PC-3 (cell line): ENCODE measurements at regions not wholly inside any gene's neighbourhood (a gene's known extent, or its start where the extent isn't known, plus 50 kb on each side); places are given as distances from the start of the nearest gene placed in this dataset.

Experiments used
- EZH2 ChIP-seq: fragments of 300-600 bp; sonication (generic); IDR thresholded peaks from one replicate; pipeline ENCODE4 v1.6.1; 2017; ENCODE audit warnings: antibody characterized with exemption, mild to moderate bottlenecking, low read length; ENCODE audit not compliant: unreplicated experiment
- TF ChIP-seq, protein P1 (sequence below): fragments of 300-600 bp; sonication (generic); conservative IDR thresholded peaks from 2 replicates; pipeline ENCODE4 v1.5.1; 2017; ENCODE audit warnings: antibody characterized with exemption, low read depth, mild to moderate bottlenecking, low read length

DNA sequence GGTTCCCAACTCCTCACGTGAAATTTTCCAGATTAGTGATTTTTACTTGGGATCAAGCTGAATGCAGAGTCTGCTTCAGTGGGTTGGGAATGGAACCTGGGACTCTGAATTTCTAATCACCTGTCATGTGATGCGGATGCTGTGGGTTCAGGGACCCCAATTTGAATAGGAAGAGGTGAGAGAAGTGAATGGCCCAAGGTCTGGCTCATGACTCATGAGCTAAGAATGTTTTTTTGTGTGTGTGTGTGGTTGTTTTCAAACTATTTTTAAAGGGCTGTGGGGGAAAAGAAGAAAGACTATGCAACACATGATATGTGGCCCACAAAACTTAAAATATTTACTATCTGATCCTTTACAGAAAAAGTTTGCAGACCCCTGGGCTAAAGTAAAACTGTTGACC lies 108.5 kb upstream of the CYRIA start:
- TF ChIP-seq, protein P1, sequence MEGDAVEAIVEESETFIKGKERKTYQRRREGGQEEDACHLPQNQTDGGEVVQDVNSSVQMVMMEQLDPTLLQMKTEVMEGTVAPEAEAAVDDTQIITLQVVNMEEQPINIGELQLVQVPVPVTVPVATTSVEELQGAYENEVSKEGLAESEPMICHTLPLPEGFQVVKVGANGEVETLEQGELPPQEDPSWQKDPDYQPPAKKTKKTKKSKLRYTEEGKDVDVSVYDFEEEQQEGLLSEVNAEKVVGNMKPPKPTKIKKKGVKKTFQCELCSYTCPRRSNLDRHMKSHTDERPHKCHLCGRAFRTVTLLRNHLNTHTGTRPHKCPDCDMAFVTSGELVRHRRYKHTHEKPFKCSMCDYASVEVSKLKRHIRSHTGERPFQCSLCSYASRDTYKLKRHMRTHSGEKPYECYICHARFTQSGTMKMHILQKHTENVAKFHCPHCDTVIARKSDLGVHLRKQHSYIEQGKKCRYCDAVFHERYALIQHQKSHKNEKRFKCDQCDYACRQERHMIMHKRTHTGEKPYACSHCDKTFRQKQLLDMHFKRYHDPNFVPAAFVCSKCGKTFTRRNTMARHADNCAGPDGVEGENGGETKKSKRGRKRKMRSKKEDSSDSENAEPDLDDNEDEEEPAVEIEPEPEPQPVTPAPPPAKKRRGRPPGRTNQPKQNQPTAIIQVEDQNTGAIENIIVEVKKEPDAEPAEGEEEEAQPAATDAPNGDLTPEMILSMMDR: no peak
- TF ChIP-seq EZH2: no peak
